ENCODE measurements at regions not wholly inside any gene's neighbourhood (a gene's known extent, or its start where the extent isn't known, plus 50 kb on each side); places are given as distances from the start of the nearest gene placed in this dataset.

- in situ Hi-C loops (cut with MboI; ENCODE audit: low sequenced_read_pairs): no loop called here
These were observed 368.4 kb downstream of the EN1 start for GRCh38 chr2:118479020-118479419.

GRCh38 chr2:118477111-118477862 is 370.2 kb downstream of the EN1 start:
- in situ Hi-C loops (cut with MboI; ENCODE audit: low sequenced_read_pairs): no loop called here

- in situ Hi-C loops (cut with MboI; ENCODE audit: low sequenced_read_pairs): no loop called here
These were observed 371.7 kb downstream of the EN1 start for GRCh38 chr2:118475622-118476205.

GRCh38 chr2:118474541-118474920 is 372.9 kb downstream of the EN1 start:
- in situ Hi-C loops (cut with MboI; ENCODE audit: low sequenced_read_pairs): no loop called here

GRCh38 chr2:118473846-118474540 is 373.5 kb downstream of the EN1 start:
- in situ Hi-C loops (cut with MboI; ENCODE audit: low sequenced_read_pairs): no loop called here

GRCh38 chr2:118473241-118473640 is 374.2 kb downstream of the EN1 start:
- in situ Hi-C loops (cut with MboI; ENCODE audit: low sequenced_read_pairs): no loop called here

GRCh38 chr2:118470297-118470696 is 377.2 kb downstream of the EN1 start:
- in situ Hi-C loops (cut with MboI; ENCODE audit: low sequenced_read_pairs): no loop called here

- in situ Hi-C loops (cut with MboI; ENCODE audit: low sequenced_read_pairs): no loop called here
These were observed 378.3 kb downstream of the EN1 start for GRCh38 chr2:118469103-118469502.

GRCh38 chr2:118464546-118465265 is 376.4 kb downstream of the INSIG2 start:
- in situ Hi-C loops (cut with MboI; ENCODE audit: low sequenced_read_pairs): no loop called here

- in situ Hi-C loops (cut with MboI; ENCODE audit: low sequenced_read_pairs): no loop called here
These were observed 375.8 kb downstream of the INSIG2 start for GRCh38 chr2:118464046-118464445.

GRCh38 chr2:118460425-118460824 is 372.2 kb downstream of the INSIG2 start:
- in situ Hi-C loops (cut with MboI; ENCODE audit: low sequenced_read_pairs): no loop called here

- in situ Hi-C loops (cut with MboI; ENCODE audit: low sequenced_read_pairs): no loop called here
These were observed 371.2 kb downstream of the INSIG2 start for GRCh38 chr2:118459426-118459825.

GRCh38 chr2:118457951-118458350 is 369.7 kb downstream of the INSIG2 start:
- in situ Hi-C loops (cut with MboI; ENCODE audit: low sequenced_read_pairs): no loop called here

- in situ Hi-C loops (cut with MboI; ENCODE audit: low sequenced_read_pairs): no loop called here
These were observed 361.1 kb downstream of the INSIG2 start for GRCh38 chr2:118449401-118449800.

- in situ Hi-C loops (cut with MboI; ENCODE audit: low sequenced_read_pairs): no loop called here
These were observed 355.3 kb downstream of the INSIG2 start for GRCh38 chr2:118443596-118443995.

- in situ Hi-C loops (cut with MboI; ENCODE audit: low sequenced_read_pairs): no loop called here
These were observed 354.8 kb downstream of the INSIG2 start for GRCh38 chr2:118442996-118443553.

GRCh38 chr2:118442046-118442445 is 353.8 kb downstream of the INSIG2 start:
- in situ Hi-C loops (cut with MboI; ENCODE audit: low sequenced_read_pairs): no loop called here

- in situ Hi-C loops (cut with MboI; ENCODE audit: low sequenced_read_pairs): no loop called here
These were observed 352.3 kb downstream of the INSIG2 start for GRCh38 chr2:118440404-118441098.

GRCh38 chr2:118437501-118437900 is 349.2 kb downstream of the INSIG2 start:
- in situ Hi-C loops (cut with MboI; ENCODE audit: low sequenced_read_pairs): no loop called here

GRCh38 chr2:118431997-118432396 is 343.7 kb downstream of the INSIG2 start:
- in situ Hi-C loops (cut with MboI; ENCODE audit: low sequenced_read_pairs): no loop called here

- in situ Hi-C loops (cut with MboI; ENCODE audit: low sequenced_read_pairs): no loop called here
These were observed 343.3 kb downstream of the INSIG2 start for GRCh38 chr2:118431586-118431985.

Data from HL-60/S4 (cell line).